Osteoblast (primary cell): ENCODE measurements at regions not wholly inside any gene's neighbourhood (a gene's known extent, or its start where the extent isn't known, plus 50 kb on each side); places are given as distances from the start of the nearest gene placed in this dataset.
A peak's percentile ranks its signal among the peaks of the same experiment; 100 is the strongest.
"Not testable (repeated sequence)": the region's sequence is repeated elsewhere in the genome, so short reads cannot be mapped to it uniquely, and the experiment has no call there.

Experiments used
- DNase-seq: peaks from one replicate; pipeline ENCODE4 v3.0.0; 2011; ENCODE audit warnings: low spot score, mixed read lengths; ENCODE audit not compliant: insufficient read length; ENCODE audit errors: missing footprints
- H2AFZ ChIP-seq: 2 replicates; pipeline ENCODE4 v1.6.0; 2011; ENCODE audit warnings: mild to moderate bottlenecking, low read length
- H3K27ac ChIP-seq: 2 replicates; pipeline ENCODE4 v1.5.1; 2011; ENCODE audit warnings: mild to moderate bottlenecking, low read depth, low read length, moderate library complexity
- H3K27me3 ChIP-seq: 2 replicates; pipeline ENCODE4 v1.6.0; 2012; ENCODE audit warnings: mild to moderate bottlenecking, control low read depth, inconsistent platforms, low read length, moderate library complexity; ENCODE audit not compliant: insufficient read depth
- H3K36me3 ChIP-seq: 2 replicates; pipeline ENCODE4 v1.5.1; 2011; ENCODE audit warnings: mild to moderate bottlenecking, low read length, control low read depth, moderate library complexity; ENCODE audit not compliant: insufficient read depth
- H3K4me1 ChIP-seq: 2 replicates; pipeline ENCODE4 v1.5.1; 2011; ENCODE audit warnings: mild to moderate bottlenecking, low read length, control low read depth, moderate library complexity; ENCODE audit not compliant: insufficient read depth
- H3K4me2 ChIP-seq: 2 replicates; pipeline ENCODE4 v1.6.0; 2011; ENCODE audit warnings: mild to moderate bottlenecking, low read length; ENCODE audit not compliant: insufficient read depth
- H3K4me3 ChIP-seq: fragments of 200-600 bp; sonication (generic); 3 replicates; pipeline ENCODE4 v1.5.1; 2012; ENCODE audit warnings: mild to moderate bottlenecking, low read length, inconsistent platforms; ENCODE audit not compliant: insufficient read depth
- H3K79me2 ChIP-seq: 2 replicates; pipeline ENCODE4 v1.6.0; 2012; ENCODE audit warnings: mild to moderate bottlenecking, low read length, control low read depth, inconsistent platforms; ENCODE audit not compliant: insufficient read depth
- H3K9me3 ChIP-seq: 2 replicates; pipeline ENCODE4 v1.5.1; 2011; ENCODE audit warnings: low read depth, low read length, control low read depth
- H4K20me1 ChIP-seq: 2 replicates; pipeline ENCODE4 v1.6.0; 2012; ENCODE audit warnings: mild to moderate bottlenecking, low read length, control low read depth; ENCODE audit not compliant: insufficient read depth

DNA sequence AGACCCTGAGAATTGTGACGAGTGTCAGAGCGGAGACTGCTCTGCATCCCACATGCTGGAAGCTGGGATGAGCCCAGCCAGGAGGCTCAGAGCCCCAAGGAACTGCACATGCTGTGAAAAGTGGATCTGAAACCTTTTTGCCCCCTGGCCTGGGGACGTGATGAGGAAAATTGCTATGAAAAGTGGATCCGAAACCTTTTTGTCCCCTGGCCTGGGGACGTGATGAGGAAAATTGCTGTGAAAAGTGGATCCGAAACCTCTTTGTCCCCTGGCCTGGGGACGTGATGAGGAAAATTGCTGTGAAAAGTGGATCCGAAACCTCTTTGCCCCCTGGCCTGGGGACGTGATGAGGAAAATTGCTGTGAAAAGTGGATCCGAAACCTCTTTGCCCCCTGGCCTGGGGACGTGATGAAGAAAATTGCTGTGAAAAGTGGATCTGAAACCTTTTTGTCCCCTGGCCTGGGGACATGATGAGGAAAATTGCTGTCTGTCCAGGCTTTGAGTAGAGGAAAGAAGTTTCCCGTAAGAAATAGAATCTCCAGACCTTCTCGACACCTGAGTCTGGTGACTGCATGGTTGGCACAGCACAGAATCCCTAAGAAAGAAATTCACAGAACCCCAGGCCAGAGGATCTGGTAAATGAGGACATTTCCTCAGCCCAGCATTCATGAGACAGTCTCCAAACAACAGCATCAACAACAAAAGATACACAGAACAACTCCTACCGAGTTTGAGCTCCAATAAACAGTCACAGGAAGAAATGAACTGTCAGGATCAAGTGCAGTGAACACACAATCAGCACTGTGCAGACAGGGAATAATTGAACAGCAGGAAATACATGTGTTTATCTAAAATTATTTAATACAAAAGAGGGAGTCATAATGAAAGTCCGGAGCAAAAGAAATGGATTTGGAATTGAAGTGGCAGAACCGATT lies 188.8 kb downstream of the LAT start:
- H3K27me3 ChIP-seq, H3K9me3 ChIP-seq, H2AFZ ChIP-seq, H3K36me3 ChIP-seq, H3K4me1 ChIP-seq, H3K4me3 ChIP-seq, H3K79me2 ChIP-seq, H4K20me1 ChIP-seq, H3K4me2 ChIP-seq, DNase-seq, H3K27ac ChIP-seq: not testable (repeated sequence)

- H4K20me1 ChIP-seq, H3K4me2 ChIP-seq, H3K4me3 ChIP-seq, H3K4me1 ChIP-seq, H2AFZ ChIP-seq, H3K79me2 ChIP-seq, H3K27me3 ChIP-seq, H3K9me3 ChIP-seq, H3K27ac ChIP-seq, H3K36me3 ChIP-seq: not testable (repeated sequence)
- peak; percentile 52 for DNase-seq
Measured at GRCh38 chr16:29172098-29172724, 187.4 kb downstream of the LAT start.

DNA sequence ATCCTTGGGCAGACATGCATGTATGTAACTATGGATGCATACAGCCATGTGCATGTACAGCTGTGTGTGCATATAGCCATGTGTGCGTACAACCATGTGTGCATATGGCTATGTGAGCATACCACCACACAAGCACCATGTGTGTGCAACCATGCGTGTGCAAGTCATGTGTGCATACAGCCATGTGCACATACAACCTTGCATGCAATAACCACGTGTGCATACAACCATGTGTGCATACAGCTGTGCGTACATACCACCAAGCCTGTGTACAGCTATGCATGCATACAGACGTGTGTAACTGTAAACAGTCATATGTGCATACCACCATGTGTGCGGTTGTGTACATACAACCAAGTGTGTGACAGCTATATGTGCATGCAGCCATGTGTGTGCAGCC lies 186.4 kb downstream of the LAT start:
- not testable (repeated sequence) for DNase-seq, H3K4me3 ChIP-seq, H3K4me1 ChIP-seq, H3K79me2 ChIP-seq, H3K36me3 ChIP-seq, H3K27me3 ChIP-seq, H3K4me2 ChIP-seq, H3K27ac ChIP-seq, H2AFZ ChIP-seq, H3K9me3 ChIP-seq, H4K20me1 ChIP-seq

- not testable (repeated sequence) for H2AFZ ChIP-seq, DNase-seq, H3K36me3 ChIP-seq, H3K27ac ChIP-seq, H3K9me3 ChIP-seq, H3K4me3 ChIP-seq, H3K27me3 ChIP-seq, H4K20me1 ChIP-seq, H3K4me2 ChIP-seq, H3K79me2 ChIP-seq, H3K4me1 ChIP-seq
Measured at GRCh38 chr16:29170393-29171119, 185.7 kb downstream of the LAT start.

DNA sequence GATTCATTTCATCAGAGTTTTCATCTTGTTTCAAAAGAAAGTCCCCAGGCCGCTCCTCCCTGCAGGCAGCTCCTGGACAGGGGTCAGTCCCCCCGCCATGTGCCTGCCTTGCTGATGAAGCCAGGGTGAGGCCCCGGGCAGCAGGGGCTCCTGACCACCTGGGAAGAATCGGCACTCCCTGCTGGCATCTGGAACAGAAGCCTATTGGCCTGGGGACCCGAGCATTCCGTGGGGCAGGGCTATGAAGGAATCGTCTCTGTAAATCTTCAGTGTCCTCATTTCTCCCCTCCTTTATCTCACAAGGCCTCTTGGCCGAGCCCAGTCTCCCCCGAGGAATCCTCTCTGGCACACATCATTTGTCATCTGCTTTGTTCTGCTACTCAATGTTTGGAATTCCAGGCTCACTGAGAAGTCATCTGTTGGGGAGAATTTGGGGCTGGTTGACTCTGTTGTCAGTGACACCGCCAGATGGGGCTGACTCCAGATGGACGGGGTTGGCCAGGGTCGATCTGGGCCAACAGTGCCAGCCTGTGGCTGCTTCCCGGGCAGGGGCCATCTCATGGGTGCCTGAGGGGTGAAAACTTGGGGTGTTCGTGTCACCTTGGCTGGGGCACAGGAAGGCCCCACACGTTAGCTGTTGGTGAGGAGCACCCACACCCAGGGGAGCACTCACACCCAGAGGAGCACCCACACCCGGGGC lies 184.6 kb downstream of the LAT start:
- H3K4me1 ChIP-seq, H4K20me1 ChIP-seq, H3K27ac ChIP-seq, H2AFZ ChIP-seq, H3K4me3 ChIP-seq, H3K27me3 ChIP-seq, H3K79me2 ChIP-seq, H3K36me3 ChIP-seq, H3K4me2 ChIP-seq, H3K9me3 ChIP-seq: not testable (repeated sequence)
- DNase-seq: peak; percentile 44

- not testable (repeated sequence) for H3K36me3 ChIP-seq, H3K9me3 ChIP-seq, H3K27ac ChIP-seq, H3K79me2 ChIP-seq, H2AFZ ChIP-seq, H3K4me2 ChIP-seq, H3K27me3 ChIP-seq, H4K20me1 ChIP-seq, H3K4me1 ChIP-seq, H3K4me3 ChIP-seq
- peak; percentile 55 for DNase-seq
Measured at GRCh38 chr16:29168515-29169259, 183.8 kb downstream of the LAT start.

- not testable (repeated sequence) for H3K9me3 ChIP-seq, DNase-seq
Measured at GRCh38 chr16:29164442-29165089, 179.7 kb downstream of the LAT start.

DNA sequence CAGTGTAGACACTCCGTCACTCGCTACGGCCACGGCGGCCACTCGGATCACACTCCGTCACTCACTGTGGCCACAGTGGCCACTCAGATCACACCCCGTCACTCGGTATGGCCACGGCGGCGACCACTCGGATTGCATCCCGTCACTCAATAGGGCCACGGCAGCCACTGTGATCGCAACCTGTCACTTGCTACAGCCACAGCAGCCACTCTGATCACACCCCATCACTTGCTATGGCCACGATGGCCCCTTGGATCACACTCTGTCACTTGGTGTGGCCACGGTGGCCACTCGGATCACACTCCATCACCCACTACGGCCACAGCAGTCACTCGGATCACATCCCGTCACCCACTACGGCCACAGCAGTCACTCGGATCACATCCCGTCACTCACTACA lies 175.3 kb downstream of the LAT start:
- H4K20me1 ChIP-seq, H3K4me1 ChIP-seq, H3K27me3 ChIP-seq, H3K27ac ChIP-seq, H3K36me3 ChIP-seq, H3K4me2 ChIP-seq, H3K79me2 ChIP-seq, H2AFZ ChIP-seq, H3K9me3 ChIP-seq, H3K4me3 ChIP-seq, DNase-seq: not testable (repeated sequence)

More at GRCh38 chr16:29164442-29165089, 179.7 kb downstream of the LAT start:
- H3K79me2 ChIP-seq, H2AFZ ChIP-seq, H3K4me1 ChIP-seq, H3K27ac ChIP-seq, H4K20me1 ChIP-seq, H3K4me3 ChIP-seq, H3K27me3 ChIP-seq, H3K36me3 ChIP-seq, H3K4me2 ChIP-seq: not testable (repeated sequence)
